Peyer's patch (tissue), 4 donors: ENCODE measurements at regions not wholly inside any gene's neighbourhood (a gene's known extent, or its start where the extent isn't known, plus 50 kb on each side); places are given as distances from the start of the nearest gene placed in this dataset.

Experiments
- DNase-seq, 3 donors: peaks; one replicate each; pipeline ENCODE4 v3.0.0-alpha.2; 2017 to 2019
- H3K27ac ChIP-seq, 4 donors: fragments of 200-600 bp; sonication (generic); one replicate each; pipeline ENCODE4 v1.5.1; 2016 to 2019
- H3K27me3 ChIP-seq, 2 donors: fragments of 200-600 bp; sonication (generic); one replicate each; pipeline ENCODE4 v1.5.1; 2019
- H3K36me3 ChIP-seq, 3 donors: fragments of 200-600 bp; sonication (generic); one replicate each; pipeline ENCODE4 v1.5.1; 2016 to 2019
- H3K4me1 ChIP-seq, 4 donors: fragments of 200-600 bp; sonication (generic); one replicate each; pipeline ENCODE4 v1.5.1; 2016 to 2019
- H3K4me3 ChIP-seq, 4 donors: fragments of 200-600 bp; sonication (generic); 1 replicate in 3 of 4; 2 replicates in 1 of 4; pipeline ENCODE4 v1.5.1; 2016 to 2019; ENCODE audit warnings: mild to moderate bottlenecking in 1 of 4
- H3K9me3 ChIP-seq, 4 donors: fragments of 200-600 bp; sonication (generic); one replicate each; pipeline ENCODE4 v1.5.1; 2016 to 2019; ENCODE audit warnings: mild to moderate bottlenecking in 1 of 4
- POLR2A ChIP-seq, 2 donors: fragments of 450-650 bp; IDR thresholded peaks; one replicate each; pipeline ENCODE4 v1.5.1; 2017; ENCODE audit warnings: antibody characterized with exemption in 2 of 2, mild to moderate bottlenecking in 2 of 2, moderate library complexity in 2 of 2
- TF ChIP-seq, protein P1 (sequence below), 6 experiments: fragments of 450-650 bp in 4 of 6; fragments of 200-600 bp in 2 of 6; sonication (generic) in 1 of 6; IDR thresholded peaks; one replicate each; pipeline ENCODE4 v1.5.1; 2017 to 2019; ENCODE audit warnings: antibody characterized with exemption in 6 of 6, mild to moderate bottlenecking in 3 of 6, moderate library complexity in 1 of 6

DNA sequence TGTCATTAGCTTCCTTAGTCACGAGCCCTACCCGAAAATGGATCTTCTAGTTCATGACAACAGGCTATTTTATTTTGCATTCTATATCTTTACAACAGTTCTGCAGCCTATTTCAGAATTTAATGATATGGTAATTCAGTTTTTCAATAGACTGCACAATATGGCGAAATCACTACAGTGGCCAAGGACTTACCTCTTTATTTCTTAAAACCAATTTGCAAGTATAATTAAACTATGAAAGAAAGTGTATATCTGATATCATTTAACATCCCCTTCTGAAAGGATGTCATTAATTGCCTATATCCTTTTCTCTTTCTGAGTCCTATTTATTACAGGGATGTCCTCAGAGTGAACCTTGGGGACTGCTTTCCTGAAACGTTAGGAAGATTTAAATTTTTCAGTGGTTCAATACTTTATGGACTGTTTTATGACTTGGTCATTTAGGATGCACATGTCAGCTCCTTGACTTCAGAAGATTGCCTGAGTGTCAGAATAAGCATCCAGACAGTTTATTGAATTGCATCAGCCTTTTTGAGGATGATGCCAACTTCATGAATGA lies 190.8 kb upstream of the GEMIN8 start:
- Histone ChIP-seq H3K4me3 (no peak overlapping the region), H3K9me3 (no peaks in the 10 kb centered on the region), H3K36me3 (no peaks in the 10 kb centered on the region), H3K27me3 (no peaks in the 10 kb centered on the region), H3K27ac (no peak overlapping the region), H3K4me1 (no peaks in the 10 kb centered on the region)
- DNase-seq, result no peak
- TF ChIP-seq, protein P1, sequence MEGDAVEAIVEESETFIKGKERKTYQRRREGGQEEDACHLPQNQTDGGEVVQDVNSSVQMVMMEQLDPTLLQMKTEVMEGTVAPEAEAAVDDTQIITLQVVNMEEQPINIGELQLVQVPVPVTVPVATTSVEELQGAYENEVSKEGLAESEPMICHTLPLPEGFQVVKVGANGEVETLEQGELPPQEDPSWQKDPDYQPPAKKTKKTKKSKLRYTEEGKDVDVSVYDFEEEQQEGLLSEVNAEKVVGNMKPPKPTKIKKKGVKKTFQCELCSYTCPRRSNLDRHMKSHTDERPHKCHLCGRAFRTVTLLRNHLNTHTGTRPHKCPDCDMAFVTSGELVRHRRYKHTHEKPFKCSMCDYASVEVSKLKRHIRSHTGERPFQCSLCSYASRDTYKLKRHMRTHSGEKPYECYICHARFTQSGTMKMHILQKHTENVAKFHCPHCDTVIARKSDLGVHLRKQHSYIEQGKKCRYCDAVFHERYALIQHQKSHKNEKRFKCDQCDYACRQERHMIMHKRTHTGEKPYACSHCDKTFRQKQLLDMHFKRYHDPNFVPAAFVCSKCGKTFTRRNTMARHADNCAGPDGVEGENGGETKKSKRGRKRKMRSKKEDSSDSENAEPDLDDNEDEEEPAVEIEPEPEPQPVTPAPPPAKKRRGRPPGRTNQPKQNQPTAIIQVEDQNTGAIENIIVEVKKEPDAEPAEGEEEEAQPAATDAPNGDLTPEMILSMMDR (IDR thresholded peaks at IDR 0.05), result no peak
- no peak for TF ChIP-seq POLR2A (IDR thresholded peaks at IDR 0.05)

DNA sequence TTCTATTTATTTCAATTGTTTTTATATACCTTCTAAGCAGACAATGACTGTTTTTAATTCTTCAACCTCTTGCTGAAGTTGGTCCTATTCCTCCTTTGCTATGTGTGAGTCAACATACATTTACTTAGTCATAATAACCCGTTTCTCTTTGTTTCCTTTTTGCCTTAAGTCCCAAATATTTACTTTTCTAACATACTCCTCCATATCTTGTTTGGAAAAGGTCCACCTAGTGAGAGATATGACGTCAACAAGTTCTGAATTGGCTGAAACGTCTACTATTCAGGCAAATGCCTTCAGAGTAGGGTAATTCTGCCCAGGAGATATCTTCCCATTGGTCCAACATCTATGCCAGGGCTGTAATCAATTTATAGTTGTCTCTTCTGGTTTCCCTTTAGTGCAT lies 179.3 kb upstream of the GEMIN8 start:
- no peak for DNase-seq
- Histone ChIP-seq H3K36me3 (no peaks in the 10 kb centered on the region), H3K27ac (no peak overlapping the region), H3K9me3 (no peaks in the 10 kb centered on the region), H3K4me3 (no peak overlapping the region), H3K27me3 (no peaks in the 10 kb centered on the region), H3K4me1 (no peaks in the 10 kb centered on the region)
- no peak for TF ChIP-seq POLR2A (IDR thresholded peaks at IDR 0.05)
- TF ChIP-seq, protein P1 (IDR thresholded peaks at IDR 0.05), result no peak

DNA sequence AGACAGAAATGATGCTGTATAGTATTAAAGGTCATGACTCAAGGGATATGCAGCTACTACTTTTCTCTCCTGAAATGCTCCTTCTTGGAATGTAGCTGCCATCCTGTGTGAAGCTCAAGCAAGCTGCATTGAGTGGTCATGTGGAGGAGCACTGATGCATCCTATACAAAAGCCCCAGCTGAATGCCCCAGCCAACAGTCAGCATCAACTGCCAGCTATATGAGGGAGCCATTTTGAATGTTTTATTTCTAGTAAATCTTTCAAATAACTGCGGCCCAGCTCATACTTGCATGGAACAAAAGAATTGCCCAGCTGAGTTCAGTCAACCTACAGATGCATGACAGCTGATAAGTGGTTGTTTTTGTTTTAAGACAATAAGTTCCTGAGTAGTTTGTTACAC lies 165.0 kb upstream of the GEMIN8 start:
- no peaks in the 10 kb centered on the region for H3K4me1 ChIP-seq
- TF ChIP-seq POLR2A (IDR thresholded peaks at IDR 0.05), result no peak
- TF ChIP-seq, protein P1 (IDR thresholded peaks at IDR 0.05), result no peak
- H3K4me3 ChIP-seq, result no peak overlapping the region
- H3K27ac ChIP-seq, result no peak overlapping the region
- no peaks in the 10 kb centered on the region for H3K36me3 ChIP-seq
- no peaks in the 10 kb centered on the region for H3K9me3 ChIP-seq
- DNase-seq, result no peak
- H3K27me3 ChIP-seq, result no peaks in the 10 kb centered on the region

DNA sequence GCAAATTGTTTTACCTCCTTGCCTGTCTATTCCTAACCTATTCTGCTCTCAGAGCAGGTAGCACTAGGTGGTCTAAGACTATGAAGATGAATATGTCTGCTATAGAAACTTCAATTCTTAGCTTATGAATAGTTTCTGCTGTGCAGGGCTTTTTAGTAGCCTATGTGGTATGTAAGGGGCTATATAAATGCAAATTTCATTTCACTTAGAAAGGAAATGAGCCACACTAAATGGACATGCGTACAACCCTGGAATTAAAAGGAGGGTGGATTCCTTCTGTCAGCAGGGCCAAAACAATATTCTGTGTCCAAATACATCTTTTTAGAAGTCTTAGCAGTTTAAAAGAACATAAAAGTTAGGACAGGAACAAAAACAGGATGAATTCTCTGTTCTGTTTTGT lies 163.9 kb upstream of the GEMIN8 start:
- no peak for DNase-seq
- no peaks in the 10 kb centered on the region for H3K27me3 ChIP-seq
- no peaks in the 10 kb centered on the region for H3K4me1 ChIP-seq
- H3K4me3 ChIP-seq, result no peak overlapping the region
- no peak for TF ChIP-seq POLR2A (IDR thresholded peaks at IDR 0.05)
- TF ChIP-seq, protein P1 (IDR thresholded peaks at IDR 0.05), result no peak
- H3K36me3 ChIP-seq, result no peaks in the 10 kb centered on the region
- H3K27ac ChIP-seq, result no peak overlapping the region
- no peaks in the 10 kb centered on the region for H3K9me3 ChIP-seq

DNA sequence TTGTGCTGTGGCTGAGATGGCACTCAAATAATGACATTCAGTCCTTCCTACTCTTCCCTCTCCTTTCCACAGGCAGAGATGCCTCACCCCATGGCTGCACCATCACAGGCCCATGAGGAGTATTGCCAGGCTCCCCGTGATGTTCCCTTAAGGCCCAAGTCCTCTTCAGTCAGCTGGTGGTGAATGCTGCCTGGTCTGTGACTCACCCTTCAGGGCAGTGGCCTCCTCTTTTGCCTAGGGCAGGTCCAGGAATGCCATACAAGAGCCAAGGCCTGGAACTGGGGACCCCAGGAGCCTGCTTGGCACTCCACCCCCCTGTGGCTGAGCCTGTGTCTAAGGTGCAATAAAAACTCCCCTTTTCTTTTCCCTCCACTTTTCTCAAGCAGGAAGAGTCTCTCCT lies 144.2 kb upstream of the GEMIN8 start:
- no peak overlapping the region for H3K4me3 ChIP-seq
- DNase-seq, result no peak
- no peaks in the 10 kb centered on the region for H3K4me1 ChIP-seq
- no peaks in the 10 kb centered on the region for H3K27me3 ChIP-seq
- no peak overlapping the region for H3K27ac ChIP-seq
- TF ChIP-seq, protein P1 (IDR thresholded peaks at IDR 0.05), result no peak
- no peak for TF ChIP-seq POLR2A (IDR thresholded peaks at IDR 0.05)
- H3K36me3 ChIP-seq, result no peaks in the 10 kb centered on the region
- no peaks in the 10 kb centered on the region for H3K9me3 ChIP-seq

DNA sequence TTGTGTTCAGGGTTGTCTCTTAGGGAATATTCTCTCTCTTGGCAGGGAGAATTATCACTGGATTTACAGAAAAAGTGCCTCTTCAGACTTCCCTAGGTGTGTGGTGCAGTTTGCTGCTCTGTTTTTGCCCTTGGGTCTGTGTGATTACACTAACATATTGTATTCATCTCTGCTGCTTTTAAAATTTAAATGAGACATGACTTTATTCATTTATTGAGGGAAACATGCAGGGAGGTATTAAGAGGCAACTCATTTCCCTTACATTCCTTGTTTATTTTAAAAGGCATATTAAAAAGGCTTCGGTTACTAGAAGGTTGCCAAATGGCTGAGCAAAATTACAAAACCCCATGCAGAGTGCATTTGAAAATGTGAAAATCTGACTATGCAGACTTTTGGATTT lies 135.1 kb upstream of the GEMIN8 start:
- Histone ChIP-seq H3K27ac (no peak overlapping the region), H3K9me3 (no peaks in the 10 kb centered on the region), H3K4me3 (no peak overlapping the region), H3K36me3 (no peaks in the 10 kb centered on the region), H3K27me3 (no peaks in the 10 kb centered on the region), H3K4me1 (no peaks in the 10 kb centered on the region)
- no peak for DNase-seq
- no peak for TF ChIP-seq POLR2A (IDR thresholded peaks at IDR 0.05)
- TF ChIP-seq, protein P1 (IDR thresholded peaks at IDR 0.05), result no peak
